Gastroesophageal sphincter (tissue), 3 donors: ENCODE measurements at regions not wholly inside any gene's neighbourhood (a gene's known extent, or its start where the extent isn't known, plus 50 kb on each side); places are given as distances from the start of the nearest gene placed in this dataset.

Source experiments
- CTCF ChIP-seq, 4 experiments: fragments of 200-600 bp in 2 of 4; fragments of 450-650 bp in 2 of 4; sonication (generic) in 1 of 4; IDR thresholded peaks; one replicate each; pipeline ENCODE4 v1.5.1; 2017 to 2019; ENCODE audit warnings: antibody characterized with exemption in 4 of 4, mild to moderate bottlenecking in 2 of 4, moderate library complexity in 2 of 4
- EP300 ChIP-seq: sonication (generic); formaldehyde crosslinking; IDR thresholded peaks from one replicate; pipeline ENCODE4 v1.6.1; 2017; ENCODE audit warnings: antibody characterized with exemption, mild to moderate bottlenecking
- POLR2A ChIP-seq, 2 donors: fragments of 450-650 bp; IDR thresholded peaks; one replicate each; pipeline ENCODE4 v1.6.1; 2017; ENCODE audit warnings: antibody characterized with exemption in 2 of 2, mild to moderate bottlenecking in 2 of 2, moderate library complexity in 1 of 2

DNA sequence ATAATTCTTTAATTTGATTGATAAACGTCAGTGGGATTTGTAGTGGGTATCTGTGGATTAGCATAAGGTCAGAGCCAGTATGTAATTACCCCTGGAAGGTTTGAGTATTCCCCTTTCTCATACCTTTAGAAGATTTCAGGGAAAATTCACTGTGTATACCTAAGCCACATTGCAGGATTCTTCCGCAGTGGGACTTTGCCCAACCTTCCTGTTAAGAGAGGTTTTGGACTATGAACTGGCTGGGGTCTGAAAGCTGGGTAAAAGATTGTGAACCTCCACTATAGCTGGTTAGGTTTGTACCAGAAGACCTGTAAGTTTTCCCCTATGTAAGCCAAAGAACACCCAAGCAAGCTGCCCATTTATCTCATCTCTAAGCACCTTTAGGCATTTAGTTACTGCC is 150.2 kb downstream of the TTC6 start:
- no peak for TF ChIP-seq POLR2A (IDR thresholded peaks at IDR 0.05)
- no peak for TF ChIP-seq EP300
- TF ChIP-seq CTCF (IDR thresholded peaks at IDR 0.05) = no peak
